GM12892 (cell line): ENCODE measurements at regions not wholly inside any gene's neighbourhood (a gene's known extent, or its start where the extent isn't known, plus 50 kb on each side); places are given as distances from the start of the nearest gene placed in this dataset.

Experiments
- POLR2A ChIP-seq: IDR thresholded peaks from 2 replicates; pipeline ENCODE4 v1.6.1; 2011; ENCODE audit warnings: low read depth, low read length, control low read depth
- POLR2AphosphoS5 ChIP-seq: IDR thresholded peaks from 2 replicates; pipeline ENCODE4 v1.6.1; 2011; ENCODE audit warnings: low read depth, low read length, control low read depth
- TAF1 ChIP-seq: IDR thresholded peaks from 2 replicates; pipeline ENCODE4 v1.6.1; 2011; ENCODE audit warnings: low read depth, mild to moderate bottlenecking, control low read depth, low read length, borderline replicate concordance

- no peak for TF ChIP-seq TAF1
- no peak for TF ChIP-seq POLR2A
- no peak for TF ChIP-seq POLR2AphosphoS5
Observed at GRCh38 chr17:77854083-77854758, 104.3 kb upstream of the TNRC6C start.
